ENCODE measurements at regions not wholly inside any gene's neighbourhood (a gene's known extent, or its start where the extent isn't known, plus 50 kb on each side); places are given as distances from the start of the nearest gene placed in this dataset.

- intact Hi-C loops (cut with micrococcal nuclease) = loop anchor here (10.0 kb wide), 1 partner anchor 192 kb away; no protein-coding TSS in a partner anchor
Observed at GRCh38 chr2:20132990-20133535, 81.6 kb upstream of the LAPTM4A start.

GRCh38 chr2:20130821-20131645, 79.6 kb upstream of the LAPTM4A start:
- intact Hi-C loops (cut with micrococcal nuclease) = loop anchor here (10.0 kb wide), 1 partner anchor 194 kb away; no protein-coding TSS in a partner anchor

- intact Hi-C loops (cut with micrococcal nuclease) = loop anchor here (10.0 kb wide), 1 partner anchor 195 kb away; no protein-coding TSS in a partner anchor
Observed at GRCh38 chr2:20130160-20130560, 78.7 kb upstream of the LAPTM4A start.

GRCh38 chr2:20129331-20130159, 78.1 kb upstream of the LAPTM4A start:
- intact Hi-C loops (cut with micrococcal nuclease) = loop anchor here (10.0 kb wide), 1 partner anchor 195 kb away; no protein-coding TSS in a partner anchor

GRCh38 chr2:20128506-20129330, 77.3 kb upstream of the LAPTM4A start:
- intact Hi-C loops (cut with micrococcal nuclease) = no loop called here

- intact Hi-C loops (cut with micrococcal nuclease) = no loop called here
Observed at GRCh38 chr2:20126469-20126868, 75.0 kb upstream of the LAPTM4A start.

GRCh38 chr2:20126040-20126439, 74.6 kb upstream of the LAPTM4A start:
- intact Hi-C loops (cut with micrococcal nuclease) = no loop called here

GRCh38 chr2:20125616-20126015, 74.2 kb upstream of the LAPTM4A start:
- intact Hi-C loops (cut with micrococcal nuclease) = no loop called here

GRCh38 chr2:20125164-20125563, 73.7 kb upstream of the LAPTM4A start:
- intact Hi-C loops (cut with micrococcal nuclease) = no loop called here

- intact Hi-C loops (cut with micrococcal nuclease) = no loop called here
Observed at GRCh38 chr2:20123871-20124594, 72.6 kb upstream of the LAPTM4A start.

GRCh38 chr2:20122864-20123263, 71.4 kb upstream of the LAPTM4A start:
- intact Hi-C loops (cut with micrococcal nuclease) = no loop called here

- intact Hi-C loops (cut with micrococcal nuclease) = no loop called here
Observed at GRCh38 chr2:20120569-20121416, 69.4 kb upstream of the LAPTM4A start.

- intact Hi-C loops (cut with micrococcal nuclease) = no loop called here
Observed at GRCh38 chr2:20118051-20118450, 66.6 kb upstream of the LAPTM4A start.

- intact Hi-C loops (cut with micrococcal nuclease) = no loop called here
Observed at GRCh38 chr2:20115902-20116301, 64.5 kb upstream of the LAPTM4A start.

GRCh38 chr2:20115374-20115773, 63.9 kb upstream of the LAPTM4A start:
- intact Hi-C loops (cut with micrococcal nuclease) = no loop called here

GRCh38 chr2:20113986-20114938, 62.8 kb upstream of the LAPTM4A start:
- intact Hi-C loops (cut with micrococcal nuclease) = no loop called here

GRCh38 chr2:20113004-20113796, 61.8 kb upstream of the LAPTM4A start:
- intact Hi-C loops (cut with micrococcal nuclease) = no loop called here
